HCT116 (cell line): ENCODE measurements at regions not wholly inside any gene's neighbourhood (a gene's known extent, or its start where the extent isn't known, plus 50 kb on each side); places are given as distances from the start of the nearest gene placed in this dataset.

Experiments used
- ATAC-seq: fragments of 200-7000 bp; cut with Tn5 transposase; 2 replicates; pipeline ENCODE4 v1.9.1; 2020; ENCODE audit warnings: mild to moderate bottlenecking, moderate library complexity
- BruUV-seq: library from RNA; stranded (reverse); fragments of 400-500 nt; replicated peaks from 2 replicates; lab custom pipeline; 2021; lab: Mats Ljungman, UMichigan
- CTCF ChIA-PET: fragments of 300-600 bp; sonication (Branson Sonifier 250); formaldehyde crosslinking; loops from one replicate; lab custom pipeline; 2021; ENCODE audit warnings: antibody characterized with exemption; lab: Charles Lee
- POLR2A ChIA-PET: fragments of 300-600, 350-600 bp; sonication (Branson Sonifier 250); formaldehyde crosslinking; loops from one replicate; lab custom pipeline; 2021; ENCODE audit warnings: antibody characterized with exemption; lab: Charles Lee
- RAD21 ChIA-PET, 2 experiments: fragments of 300-600 bp; sonication (Branson Sonifier 250); formaldehyde crosslinking; loops; one replicate each; lab custom pipeline; 2023; ENCODE audit warnings: low total read pairs in 2 of 2; ENCODE audit not compliant: uncharacterized antibody in 2 of 2, unreplicated experiment in 2 of 2, low non-redundant PET in 1 of 2; lab: Charles Lee
- DNase-seq: peaks from one replicate; pipeline ENCODE4 v3.0.0-alpha.2; 2010; ENCODE audit warnings: low read depth, low spot score
- H2AFZ ChIP-seq: fragments of 200-600 bp; shearing (Covaris generic), sonication (generic); 2 replicates; pipeline ENCODE4 v1.6.1; 2017; ENCODE audit warnings: low read depth, mixed run types, mixed read lengths, antibody characterized with exemption, low read length; ENCODE audit not compliant: poor library complexity, severe bottlenecking
- H3K27ac ChIP-seq: 2 replicates; pipeline ENCODE4 v1.5.1; 2012; ENCODE audit warnings: low read depth, low read length
- H3K27me3 ChIP-seq: fragments of 200-600 bp; sonication (generic); 2 replicates; pipeline ENCODE4 v1.6.1; 2016; ENCODE audit warnings: mixed run types, low read length, mixed read lengths; ENCODE audit not compliant: insufficient read depth
- H3K36me3 ChIP-seq, 2 experiments: fragments of 200-500 bp in 1 of 2; fragments of 200-600 bp in 1 of 2; sonication (Bioruptor generic) in 1 of 2; sonication (generic) in 1 of 2; 2 replicates each; pipeline versions ENCODE4 v1.5.1 to v1.6.1; 2014 to 2016; ENCODE audit warnings: low read length in 2 of 2, inconsistent platforms in 1 of 2, mixed read lengths in 1 of 2, mixed run types in 1 of 2; ENCODE audit not compliant: insufficient read depth in 2 of 2, control insufficient read depth in 1 of 2
- H3K4me1 ChIP-seq, 2 experiments: fragments of 200-600 bp in 1 of 2; sonication (generic) in 1 of 2; 2 replicates each; pipeline versions ENCODE4 v1.5.1 to v1.6.1; 2012 to 2017; ENCODE audit warnings: low read length in 2 of 2, inconsistent platforms in 1 of 2, mild to moderate bottlenecking in 1 of 2, mixed read lengths in 1 of 2, mixed run types in 1 of 2, moderate library complexity in 1 of 2; ENCODE audit not compliant: insufficient read depth in 2 of 2, control insufficient read depth in 1 of 2
- H3K4me2 ChIP-seq: fragments of 200-600 bp; sonication (generic); 2 replicates; pipeline ENCODE4 v1.6.1; 2017; ENCODE audit warnings: mixed run types, low read length, mixed read lengths
- H3K4me3 ChIP-seq, 2 experiments: fragments of 200-600 bp in 1 of 2; sonication (generic) in 1 of 2; replicated peaks in 1 of 2; 2 replicates each; pipeline ENCODE4 v1.5.1; 2011 to 2016; ENCODE audit warnings: low read length in 2 of 2, control low read depth in 1 of 2, low read depth in 1 of 2, mild to moderate bottlenecking in 1 of 2, mixed read lengths in 1 of 2, mixed run types in 1 of 2
- H3K79me2 ChIP-seq: fragments of 200-600 bp; sonication (generic); 2 replicates; pipeline ENCODE4 v1.6.1; 2017; ENCODE audit warnings: mild to moderate bottlenecking, mixed run types, low read length, moderate library complexity, mixed read lengths; ENCODE audit not compliant: insufficient read depth
- H3K9ac ChIP-seq: fragments of 200-600 bp; sonication (generic); 2 replicates; pipeline ENCODE4 v1.6.1; 2016; ENCODE audit warnings: low read length, mixed read lengths
- H3K9me2 ChIP-seq: fragments of 200-600 bp; sonication (generic), shearing (Covaris generic); 2 replicates; pipeline ENCODE4 v1.6.1; 2017; ENCODE audit warnings: mixed run types, mild to moderate bottlenecking, moderate library complexity; ENCODE audit not compliant: insufficient read depth
- H3K9me3 ChIP-seq, 2 experiments: fragments of 200-500 bp in 1 of 2; fragments of 200-600 bp in 1 of 2; sonication (Bioruptor generic) in 1 of 2; sonication (generic) in 1 of 2; 2 replicates each; pipeline ENCODE4 v1.6.1; 2014 to 2017; ENCODE audit warnings: low read length in 2 of 2, mixed read lengths in 2 of 2, inconsistent platforms in 1 of 2, low read depth in 1 of 2, mild to moderate bottlenecking in 1 of 2, mixed run types in 1 of 2, moderate library complexity in 1 of 2; ENCODE audit not compliant: control insufficient read depth in 1 of 2, insufficient read depth in 1 of 2
- H4K20me1 ChIP-seq: fragments of 200-600 bp; sonication (generic), shearing (Covaris generic); 2 replicates; pipeline ENCODE4 v1.6.1; 2017; ENCODE audit warnings: mixed run types, mild to moderate bottlenecking, moderate library complexity; ENCODE audit not compliant: insufficient read depth
- CEBPB ChIP-seq: IDR thresholded peaks from 2 replicates; pipeline ENCODE4 v1.6.1; 2012; ENCODE audit warnings: low read depth
- EGR1 ChIP-seq: IDR thresholded peaks from 2 replicates; pipeline ENCODE4 v1.6.1; 2012; ENCODE audit warnings: low read depth
- EZH2 ChIP-seq: fragments of 200-600 bp; sonication (generic); IDR thresholded peaks from 2 replicates; pipeline ENCODE4 v1.6.1; 2017; ENCODE audit warnings: antibody characterized with exemption, mixed run types
- JUND ChIP-seq: IDR thresholded peaks from 2 replicates; pipeline ENCODE4 v1.6.1; 2012
- POLR2A ChIP-seq: IDR thresholded peaks from 2 replicates; pipeline ENCODE4 v1.7.0; 2011; ENCODE audit warnings: borderline replicate concordance; ENCODE audit not compliant: insufficient read depth, insufficient read length; ENCODE audit errors: extremely low read depth
- SP1 ChIP-seq: IDR thresholded peaks from 2 replicates; pipeline ENCODE4 v1.6.1; 2012; ENCODE audit warnings: low read depth
- SRF ChIP-seq: IDR thresholded peaks from 2 replicates; pipeline ENCODE4 v1.6.1; 2012; ENCODE audit warnings: low read depth
- ZFX ChIP-seq: fragments of 450-650 bp; IDR thresholded peaks from 2 replicates; pipeline ENCODE4 v1.6.1; 2017
- intact Hi-C: fragments of 100-400 bp; cut with micrococcal nuclease; formaldehyde crosslinking; loops from 2 replicates; pipeline ENCODE4 v1.10.0; 2022

DNA sequence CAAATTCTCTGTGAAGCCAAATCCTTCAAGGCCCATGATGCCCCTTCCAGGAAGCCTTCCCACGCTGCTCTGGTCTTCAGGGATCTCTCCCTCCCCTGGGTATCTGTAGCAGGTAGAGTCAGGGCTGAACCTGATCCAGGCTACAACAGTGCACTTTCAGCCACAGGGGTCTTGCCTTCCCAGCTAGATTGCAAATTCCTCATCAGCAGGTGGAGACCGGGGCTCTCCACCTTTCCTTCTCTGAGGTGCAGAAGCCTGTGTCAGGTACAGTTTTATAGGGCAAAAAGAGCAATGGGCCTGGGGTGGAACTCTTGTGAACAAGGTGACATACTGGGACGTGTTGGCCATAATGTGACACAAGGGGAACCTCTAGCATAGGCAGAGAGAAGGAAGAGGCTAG lies 312.9 kb downstream of the MYCN start:
- no peak overlapping the region for H3K4me3 ChIP-seq
- H3K27ac ChIP-seq = no peak overlapping the region
- TF ChIP-seq POLR2A = no peak
- TF ChIP-seq EGR1 = no peak
- TF ChIP-seq CEBPB = no peak
- TF ChIP-seq SP1 = no peak
- no peak for TF ChIP-seq EZH2
- TF ChIP-seq ZFX = no peak
- ATAC-seq (no peak), DNase-seq (no peak)
- no peaks in the 10 kb centered on the region for H4K20me1 ChIP-seq
- H2AFZ ChIP-seq = no peak overlapping the region
- POLR2A ChIA-PET = no interaction called here
- intact Hi-C loops = no loop called here
- CTCF ChIA-PET = no interaction called here
- H3K4me2 ChIP-seq = no peak overlapping the region
- H3K36me3 ChIP-seq = no peaks in the 10 kb centered on the region
- no TSS peak for BruUV-seq
- no peaks in the 10 kb centered on the region for H3K4me1 ChIP-seq
- no peaks in the 10 kb centered on the region for H3K9me3 ChIP-seq
- RAD21 ChIA-PET = no interaction called here
- no peaks in the 10 kb centered on the region for H3K9me2 ChIP-seq
- no peaks in the 10 kb centered on the region for H3K79me2 ChIP-seq
- peaks cover 15% of the 10 kb centered on the region; the same call in 1 of the 2 replicates for H3K27me3 ChIP-seq
- no peak overlapping the region for H3K9ac ChIP-seq

DNA sequence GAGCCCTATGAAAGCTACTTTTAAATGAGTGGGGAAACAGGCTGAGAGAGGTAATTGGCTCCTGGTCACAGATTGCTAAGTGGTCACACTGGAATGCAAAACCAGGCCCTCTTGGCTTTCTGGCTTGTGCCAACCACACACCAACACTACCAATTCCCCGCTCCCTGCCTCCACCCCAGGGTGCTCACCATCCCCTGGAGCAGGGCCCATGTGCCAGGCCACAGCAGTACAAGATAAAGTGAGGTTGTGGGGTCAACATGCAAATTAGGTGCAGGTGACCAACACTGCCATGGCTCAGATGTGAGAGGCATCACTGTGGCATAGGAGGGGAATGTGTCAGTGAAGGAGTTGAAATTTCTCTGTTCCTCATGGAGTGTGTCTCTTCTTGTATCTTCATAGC lies 312.5 kb downstream of the MYCN start:
- DNase-seq (no peak), ATAC-seq (no peak)
- Histone ChIP-seq H3K4me3 (no peak overlapping the region), H3K9ac (no peak overlapping the region), H3K36me3 (no peaks in the 10 kb centered on the region), H3K4me1 (no peaks in the 10 kb centered on the region), H3K9me3 (no peaks in the 10 kb centered on the region), H4K20me1 (no peaks in the 10 kb centered on the region), H3K27me3 (peaks cover 12% of the 10 kb centered on the region; the same call in 1 of the 2 replicates), H3K4me2 (no peak overlapping the region), H3K9me2 (no peaks in the 10 kb centered on the region), H3K79me2 (no peaks in the 10 kb centered on the region), H2AFZ (no peak overlapping the region), H3K27ac (no peak overlapping the region)
- POLR2A ChIA-PET = no interaction called here
- TF ChIP-seq JUND (no peak), SRF (no peak)
- BruUV-seq = no TSS peak
- CTCF ChIA-PET = no interaction called here
- RAD21 ChIA-PET = no interaction called here
- intact Hi-C loops = no loop called here
